SK-N-SH treated with all-trans-retinoic acid at 6 μM for 48 hours (cell line): ENCODE measurements at regions not wholly inside any gene's neighbourhood (a gene's known extent, or its start where the extent isn't known, plus 50 kb on each side); places are given as distances from the start of the nearest gene placed in this dataset.

Source experiments
- ESRRG ChIP-seq: fragments of 250-450 bp; sonication (Bioruptor Pico); IDR thresholded peaks from 2 replicates; pipeline ENCODE4 v1.6.1; 2021; ENCODE audit warnings: mild to moderate bottlenecking
- ZC3H10 ChIP-seq: fragments of 250-450 bp; sonication (Bioruptor Pico); IDR thresholded peaks from 2 replicates; pipeline ENCODE4 v1.5.1; 2021; ENCODE audit warnings: mild to moderate bottlenecking, moderate library complexity
- ZFP3 ChIP-seq: fragments of 250-450 bp; sonication (Bioruptor Pico); IDR thresholded peaks from 2 replicates; pipeline ENCODE4 v1.5.0; 2020; ENCODE audit warnings: mild to moderate bottlenecking, moderate library complexity
- TF ChIP-seq, protein P1 (sequence below): fragments of 250-450 bp; sonication (Bioruptor Pico); IDR thresholded peaks from 2 replicates; pipeline ENCODE4 v1.5.0; 2020; ENCODE audit warnings: mild to moderate bottlenecking, moderate library complexity
- TF ChIP-seq, protein P2 (sequence below): fragments of 250-450 bp; sonication (Bioruptor Pico); IDR thresholded peaks from 2 replicates; pipeline ENCODE4 v1.8.0; 2021; ENCODE audit warnings: low read depth, mild to moderate bottlenecking, moderate library complexity, borderline replicate concordance

DNA sequence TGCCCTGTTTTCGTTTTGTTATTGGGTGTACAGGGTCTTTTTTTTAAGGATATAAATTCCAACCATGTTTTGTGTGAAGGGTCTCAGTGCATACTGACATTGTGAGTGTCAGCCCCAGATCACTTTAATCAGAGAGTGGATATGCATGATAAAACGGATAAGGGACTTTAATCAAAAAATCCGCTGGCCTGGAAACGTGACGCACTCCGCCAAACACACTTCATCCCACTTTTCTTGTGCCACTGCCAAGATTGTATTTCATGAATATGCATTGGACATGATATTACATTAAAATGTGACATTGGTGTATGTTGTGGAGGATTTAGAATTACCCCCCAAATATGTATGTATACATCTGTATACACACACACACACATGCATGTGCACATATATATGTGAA is 273.1 kb downstream of the VRK1 start:
- TF ChIP-seq ZFP3 (CRISPR knock-in tag): no peak
- TF ChIP-seq, protein P1, sequence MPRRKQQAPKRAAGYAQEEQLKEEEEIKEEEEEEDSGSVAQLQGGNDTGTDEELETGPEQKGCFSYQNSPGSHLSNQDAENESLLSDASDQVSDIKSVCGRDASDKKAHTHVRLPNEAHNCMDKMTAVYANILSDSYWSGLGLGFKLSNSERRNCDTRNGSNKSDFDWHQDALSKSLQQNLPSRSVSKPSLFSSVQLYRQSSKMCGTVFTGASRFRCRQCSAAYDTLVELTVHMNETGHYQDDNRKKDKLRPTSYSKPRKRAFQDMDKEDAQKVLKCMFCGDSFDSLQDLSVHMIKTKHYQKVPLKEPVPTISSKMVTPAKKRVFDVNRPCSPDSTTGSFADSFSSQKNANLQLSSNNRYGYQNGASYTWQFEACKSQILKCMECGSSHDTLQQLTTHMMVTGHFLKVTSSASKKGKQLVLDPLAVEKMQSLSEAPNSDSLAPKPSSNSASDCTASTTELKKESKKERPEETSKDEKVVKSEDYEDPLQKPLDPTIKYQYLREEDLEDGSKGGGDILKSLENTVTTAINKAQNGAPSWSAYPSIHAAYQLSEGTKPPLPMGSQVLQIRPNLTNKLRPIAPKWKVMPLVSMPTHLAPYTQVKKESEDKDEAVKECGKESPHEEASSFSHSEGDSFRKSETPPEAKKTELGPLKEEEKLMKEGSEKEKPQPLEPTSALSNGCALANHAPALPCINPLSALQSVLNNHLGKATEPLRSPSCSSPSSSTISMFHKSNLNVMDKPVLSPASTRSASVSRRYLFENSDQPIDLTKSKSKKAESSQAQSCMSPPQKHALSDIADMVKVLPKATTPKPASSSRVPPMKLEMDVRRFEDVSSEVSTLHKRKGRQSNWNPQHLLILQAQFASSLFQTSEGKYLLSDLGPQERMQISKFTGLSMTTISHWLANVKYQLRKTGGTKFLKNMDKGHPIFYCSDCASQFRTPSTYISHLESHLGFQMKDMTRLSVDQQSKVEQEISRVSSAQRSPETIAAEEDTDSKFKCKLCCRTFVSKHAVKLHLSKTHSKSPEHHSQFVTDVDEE (CRISPR knock-in tag): no peak
- TF ChIP-seq, protein P2, sequence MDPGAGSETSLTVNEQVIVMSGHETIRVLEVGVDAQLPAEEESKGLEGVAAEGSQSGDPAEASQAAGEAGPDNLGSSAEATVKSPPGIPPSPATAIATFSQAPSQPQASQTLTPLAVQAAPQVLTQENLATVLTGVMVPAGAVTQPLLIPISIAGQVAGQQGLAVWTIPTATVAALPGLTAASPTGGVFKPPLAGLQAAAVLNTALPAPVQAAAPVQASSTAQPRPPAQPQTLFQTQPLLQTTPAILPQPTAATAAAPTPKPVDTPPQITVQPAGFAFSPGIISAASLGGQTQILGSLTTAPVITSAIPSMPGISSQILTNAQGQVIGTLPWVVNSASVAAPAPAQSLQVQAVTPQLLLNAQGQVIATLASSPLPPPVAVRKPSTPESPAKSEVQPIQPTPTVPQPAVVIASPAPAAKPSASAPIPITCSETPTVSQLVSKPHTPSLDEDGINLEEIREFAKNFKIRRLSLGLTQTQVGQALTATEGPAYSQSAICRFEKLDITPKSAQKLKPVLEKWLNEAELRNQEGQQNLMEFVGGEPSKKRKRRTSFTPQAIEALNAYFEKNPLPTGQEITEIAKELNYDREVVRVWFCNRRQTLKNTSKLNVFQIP (CRISPR knock-in tag): no peak
- no peak for TF ChIP-seq ZC3H10 (CRISPR knock-in tag)
- TF ChIP-seq ESRRG (CRISPR knock-in tag): no peak
